ENCODE measurements at regions not wholly inside any gene's neighbourhood (a gene's known extent, or its start where the extent isn't known, plus 50 kb on each side); places are given as distances from the start of the nearest gene placed in this dataset.

GRCh38 chr2:187056416-187057334, 207.7 kb upstream of the ZSWIM2 start (continued):
- TF ChIP-seq DPF2 (IDR thresholded peaks at IDR 0.05) (no peak), NRF1 (conservative IDR thresholded peaks at IDR 0.05 in 1 of 2, IDR thresholded peaks at IDR 0.05 in 1 of 2) (no peak), PHB2 (IDR thresholded peaks at IDR 0.05; ENCODE audit: low read depth) (no peak), MAFG (tag; conservative IDR thresholded peaks at IDR 0.05) (peak; percentile 78), CEBPG (CRISPR knock-in tag; IDR thresholded peaks at IDR 0.05) (no peak), CEBPG (tag; conservative IDR thresholded peaks at IDR 0.05 in 1 of 2, IDR thresholded peaks at IDR 0.05 in 1 of 2) (peak in 1 of 2 experiments; percentile 57; a peak in 2 of 4 replicates), PURB (CRISPR knock-in tag; IDR thresholded peaks at IDR 0.05; ENCODE audit: low read depth) (no peak), KAT2B (IDR thresholded peaks at IDR 0.05; ENCODE audit: low read depth, low read length) (no peak), ZNF133 (CRISPR knock-in tag; IDR thresholded peaks at IDR 0.05) (no peak), MAFF (IDR thresholded peaks at IDR 0.05; ENCODE audit: low read length) (peak; percentile 94), EWSR1 (IDR thresholded peaks at IDR 0.05; ENCODE audit: borderline replicate concordance, low read depth, partially characterized antibody) (no peak), NONO (IDR thresholded peaks at IDR 0.05; ENCODE audit: low read depth in 2 of 2, low read length in 1 of 2) (no peak), SMAD4 (CRISPR knock-in tag; conservative IDR thresholded peaks at IDR 0.05) (no peak), ZNF408 (CRISPR knock-in tag; IDR thresholded peaks at IDR 0.05; ENCODE audit: low read depth) (no peak), ZNF316 (IDR thresholded peaks at IDR 0.05) (peak; percentile 91), SLC30A9 (CRISPR knock-in tag; IDR thresholded peaks at IDR 0.05) (no peak), ZBED1 (IDR thresholded peaks at IDR 0.05) (no peak)
- TF ChIP-seq, protein P1, sequence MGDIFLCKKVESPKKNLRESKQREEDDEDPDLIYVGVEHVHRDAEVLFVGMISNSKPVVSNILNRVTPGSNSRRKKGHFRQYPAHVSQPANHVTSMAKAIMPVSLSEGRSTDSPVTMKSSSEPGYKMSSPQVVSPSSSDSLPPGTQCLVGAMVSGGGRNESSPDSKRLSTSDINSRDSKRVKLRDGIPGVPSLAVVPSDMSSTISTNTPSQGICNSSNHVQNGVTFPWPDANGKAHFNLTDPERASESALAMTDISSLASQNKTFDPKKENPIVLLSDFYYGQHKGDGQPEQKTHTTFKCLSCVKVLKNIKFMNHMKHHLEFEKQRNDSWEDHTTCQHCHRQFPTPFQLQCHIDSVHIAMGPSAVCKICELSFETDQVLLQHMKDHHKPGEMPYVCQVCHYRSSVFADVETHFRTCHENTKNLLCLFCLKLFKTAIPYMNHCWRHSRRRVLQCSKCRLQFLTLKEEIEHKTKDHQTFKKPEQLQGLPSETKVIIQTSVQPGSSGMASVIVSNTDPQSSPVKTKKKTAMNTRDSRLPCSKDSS (IDR thresholded peaks at IDR 0.05; ENCODE audit: low read depth, partially characterized antibody), result no peak
- TF ChIP-seq, protein P2, sequence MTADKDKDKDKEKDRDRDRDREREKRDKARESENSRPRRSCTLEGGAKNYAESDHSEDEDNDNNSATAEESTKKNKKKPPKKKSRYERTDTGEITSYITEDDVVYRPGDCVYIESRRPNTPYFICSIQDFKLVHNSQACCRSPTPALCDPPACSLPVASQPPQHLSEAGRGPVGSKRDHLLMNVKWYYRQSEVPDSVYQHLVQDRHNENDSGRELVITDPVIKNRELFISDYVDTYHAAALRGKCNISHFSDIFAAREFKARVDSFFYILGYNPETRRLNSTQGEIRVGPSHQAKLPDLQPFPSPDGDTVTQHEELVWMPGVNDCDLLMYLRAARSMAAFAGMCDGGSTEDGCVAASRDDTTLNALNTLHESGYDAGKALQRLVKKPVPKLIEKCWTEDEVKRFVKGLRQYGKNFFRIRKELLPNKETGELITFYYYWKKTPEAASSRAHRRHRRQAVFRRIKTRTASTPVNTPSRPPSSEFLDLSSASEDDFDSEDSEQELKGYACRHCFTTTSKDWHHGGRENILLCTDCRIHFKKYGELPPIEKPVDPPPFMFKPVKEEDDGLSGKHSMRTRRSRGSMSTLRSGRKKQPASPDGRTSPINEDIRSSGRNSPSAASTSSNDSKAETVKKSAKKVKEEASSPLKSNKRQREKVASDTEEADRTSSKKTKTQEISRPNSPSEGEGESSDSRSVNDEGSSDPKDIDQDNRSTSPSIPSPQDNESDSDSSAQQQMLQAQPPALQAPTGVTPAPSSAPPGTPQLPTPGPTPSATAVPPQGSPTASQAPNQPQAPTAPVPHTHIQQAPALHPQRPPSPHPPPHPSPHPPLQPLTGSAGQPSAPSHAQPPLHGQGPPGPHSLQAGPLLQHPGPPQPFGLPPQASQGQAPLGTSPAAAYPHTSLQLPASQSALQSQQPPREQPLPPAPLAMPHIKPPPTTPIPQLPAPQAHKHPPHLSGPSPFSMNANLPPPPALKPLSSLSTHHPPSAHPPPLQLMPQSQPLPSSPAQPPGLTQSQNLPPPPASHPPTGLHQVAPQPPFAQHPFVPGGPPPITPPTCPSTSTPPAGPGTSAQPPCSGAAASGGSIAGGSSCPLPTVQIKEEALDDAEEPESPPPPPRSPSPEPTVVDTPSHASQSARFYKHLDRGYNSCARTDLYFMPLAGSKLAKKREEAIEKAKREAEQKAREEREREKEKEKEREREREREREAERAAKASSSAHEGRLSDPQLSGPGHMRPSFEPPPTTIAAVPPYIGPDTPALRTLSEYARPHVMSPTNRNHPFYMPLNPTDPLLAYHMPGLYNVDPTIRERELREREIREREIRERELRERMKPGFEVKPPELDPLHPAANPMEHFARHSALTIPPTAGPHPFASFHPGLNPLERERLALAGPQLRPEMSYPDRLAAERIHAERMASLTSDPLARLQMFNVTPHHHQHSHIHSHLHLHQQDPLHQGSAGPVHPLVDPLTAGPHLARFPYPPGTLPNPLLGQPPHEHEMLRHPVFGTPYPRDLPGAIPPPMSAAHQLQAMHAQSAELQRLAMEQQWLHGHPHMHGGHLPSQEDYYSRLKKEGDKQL (CRISPR knock-in tag; IDR thresholded peaks at IDR 0.05; ENCODE audit: borderline replicate concordance), result no peak
- TF ChIP-seq, protein P3, sequence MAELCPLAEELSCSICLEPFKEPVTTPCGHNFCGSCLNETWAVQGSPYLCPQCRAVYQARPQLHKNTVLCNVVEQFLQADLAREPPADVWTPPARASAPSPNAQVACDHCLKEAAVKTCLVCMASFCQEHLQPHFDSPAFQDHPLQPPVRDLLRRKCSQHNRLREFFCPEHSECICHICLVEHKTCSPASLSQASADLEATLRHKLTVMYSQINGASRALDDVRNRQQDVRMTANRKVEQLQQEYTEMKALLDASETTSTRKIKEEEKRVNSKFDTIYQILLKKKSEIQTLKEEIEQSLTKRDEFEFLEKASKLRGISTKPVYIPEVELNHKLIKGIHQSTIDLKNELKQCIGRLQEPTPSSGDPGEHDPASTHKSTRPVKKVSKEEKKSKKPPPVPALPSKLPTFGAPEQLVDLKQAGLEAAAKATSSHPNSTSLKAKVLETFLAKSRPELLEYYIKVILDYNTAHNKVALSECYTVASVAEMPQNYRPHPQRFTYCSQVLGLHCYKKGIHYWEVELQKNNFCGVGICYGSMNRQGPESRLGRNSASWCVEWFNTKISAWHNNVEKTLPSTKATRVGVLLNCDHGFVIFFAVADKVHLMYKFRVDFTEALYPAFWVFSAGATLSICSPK (IDR thresholded peaks at IDR 0.05; ENCODE audit: borderline replicate concordance), result no peak

Measured in K562 (cell line).